Activated CD8-positive, alpha-beta memory T cell treated with anti-CD3 and anti-CD28 coated beads for 1 hour (primary cell): ENCODE measurements at regions not wholly inside any gene's neighbourhood (a gene's known extent, or its start where the extent isn't known, plus 50 kb on each side); places are given as distances from the start of the nearest gene placed in this dataset.

ENCODE experiments used
- DNase-seq, 2 donors: peaks; one replicate each; pipeline ENCODE4 v3.0.0-alpha.2; 2020; ENCODE audit warnings: low read depth in 1 of 2; ENCODE audit errors: extremely low read depth in 1 of 2

DNA sequence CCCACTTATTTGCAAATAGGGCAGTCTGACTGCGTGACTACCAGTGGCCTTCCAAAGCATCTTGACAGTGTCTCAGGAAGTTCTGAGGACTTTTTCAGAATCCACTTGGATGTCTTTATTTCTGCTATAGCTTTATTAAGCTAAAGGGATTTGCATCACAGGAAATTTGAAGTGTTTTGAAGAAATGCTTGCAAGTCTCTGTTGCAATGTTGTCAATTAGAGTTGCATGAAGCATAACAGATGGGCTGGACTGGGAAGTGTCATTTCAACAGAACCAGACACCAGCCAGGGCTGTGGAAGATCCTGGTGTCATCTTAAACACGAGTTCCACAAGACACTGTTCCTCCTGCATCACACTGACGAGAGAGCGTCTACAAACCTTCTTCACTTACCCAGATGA is 224.5 kb downstream of the EN1 start:
- no peak for DNase-seq

DNA sequence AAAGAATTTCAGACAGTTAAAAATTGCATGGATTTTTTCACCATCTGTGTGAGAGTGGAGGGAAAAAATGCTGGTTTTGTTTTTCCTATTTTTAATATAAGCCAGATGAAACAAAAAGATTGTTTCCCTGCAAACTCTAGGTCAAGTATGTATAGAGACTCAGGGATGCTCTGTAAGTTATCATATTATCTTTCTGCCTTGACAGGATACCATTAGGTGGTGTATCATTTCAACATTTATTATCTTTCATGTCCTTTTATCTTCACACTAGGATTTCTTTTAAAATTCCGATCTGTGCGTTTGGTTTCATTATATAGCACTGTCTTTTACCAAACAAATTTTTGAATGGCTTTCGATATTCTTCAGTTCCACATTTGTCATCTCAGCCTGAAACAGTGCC is 225.3 kb downstream of the EN1 start:
- DNase-seq, result no peak

DNA sequence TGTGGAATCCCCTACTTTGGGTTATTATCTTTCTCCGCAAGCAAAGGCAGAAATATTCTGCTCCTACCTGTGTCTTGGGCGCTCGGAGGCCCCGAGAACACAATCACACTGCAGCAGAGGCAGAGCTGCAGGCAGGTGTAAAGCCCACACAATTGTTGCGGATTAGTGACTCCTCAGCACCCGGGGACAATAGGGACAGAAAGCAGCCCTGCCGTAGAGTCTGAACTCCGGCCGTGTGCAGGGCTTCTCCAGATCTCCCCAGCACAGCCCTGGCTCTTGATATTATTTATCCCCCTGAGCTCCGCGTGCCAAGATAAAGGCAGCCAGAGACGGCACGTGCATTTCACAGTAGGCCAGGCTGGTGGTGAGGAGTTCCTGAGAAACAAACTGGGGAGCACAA is 229.2 kb downstream of the EN1 start:
- no peak for DNase-seq

DNA sequence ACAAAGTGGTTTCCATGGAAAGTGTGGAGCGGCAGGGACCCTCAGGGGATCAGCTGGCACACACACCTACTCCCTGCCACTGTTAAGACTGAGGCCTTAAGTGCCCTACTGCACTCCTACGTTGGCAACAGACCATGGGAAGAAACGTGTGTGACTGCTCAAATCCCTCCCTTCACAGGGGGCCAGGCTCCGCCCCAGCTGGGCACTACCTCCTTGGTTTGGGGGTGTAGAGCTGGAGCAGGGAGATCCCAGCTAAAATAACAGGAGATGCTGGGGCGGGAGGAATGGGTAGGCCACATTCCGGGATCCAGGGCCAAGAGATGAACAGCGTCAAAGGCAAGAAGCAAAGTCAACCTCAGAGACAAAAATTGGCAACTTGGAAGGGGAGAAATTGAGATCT is 231.0 kb downstream of the EN1 start:
- no peak for DNase-seq

DNA sequence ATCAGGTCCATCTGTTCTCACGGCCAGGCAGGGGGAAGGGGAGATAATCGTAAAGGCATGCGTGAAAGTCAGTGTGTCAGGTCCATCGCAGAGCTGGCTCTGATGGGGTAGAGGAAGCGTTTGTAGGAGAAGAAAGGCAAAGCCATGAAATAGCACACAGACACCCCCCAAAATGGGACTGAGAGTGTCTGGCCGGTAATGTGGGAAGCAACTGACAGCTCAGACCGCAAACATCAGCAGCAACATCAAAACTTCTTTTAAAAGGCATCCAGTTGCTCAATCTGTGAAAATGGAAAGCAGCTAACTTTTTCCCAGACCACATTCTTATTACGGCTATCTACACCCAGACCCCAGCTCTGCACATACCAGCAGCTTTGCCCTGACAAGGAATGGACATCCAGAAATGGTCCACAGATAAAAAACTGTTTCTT is 232.6 kb downstream of the EN1 start:
- DNase-seq, result no peak

DNA sequence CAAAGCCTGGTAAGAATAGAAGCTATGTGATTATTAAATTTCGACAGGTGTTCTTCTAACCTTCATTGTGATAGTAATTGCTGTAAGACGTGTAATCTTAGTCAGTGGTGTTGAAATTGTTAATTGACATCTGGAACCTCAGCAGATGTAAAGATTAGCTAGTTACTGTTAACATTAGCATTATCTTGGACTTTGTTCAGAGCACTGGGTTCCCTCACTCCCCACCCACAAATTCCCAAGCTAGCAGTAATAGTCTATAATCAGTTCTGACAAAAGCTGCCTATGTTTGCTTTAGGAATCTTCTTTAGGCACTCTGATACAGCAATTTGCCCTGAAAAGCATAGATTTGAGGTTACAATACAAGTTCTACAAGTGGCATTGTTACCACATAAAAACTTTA is 233.7 kb downstream of the EN1 start:
- DNase-seq, result no peak

DNA sequence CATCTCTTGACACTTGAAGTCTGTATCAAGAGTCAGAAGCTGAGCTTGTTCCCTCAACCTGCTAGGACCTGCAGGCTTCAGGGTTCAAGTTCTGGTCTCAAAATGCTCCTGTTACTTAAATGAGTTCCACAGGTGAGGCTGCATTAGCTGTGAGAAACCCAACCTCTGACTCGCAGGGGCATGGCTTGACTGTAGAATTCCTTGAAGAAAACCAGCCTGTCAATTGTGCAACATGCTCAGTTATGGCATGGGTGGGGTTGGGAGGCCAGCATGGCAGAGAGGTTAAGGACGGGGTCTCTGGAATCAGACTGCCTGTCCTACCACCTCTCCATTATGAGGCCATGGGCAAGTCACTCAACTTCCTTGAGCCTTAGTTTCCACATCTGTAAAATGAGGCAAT is 235.8 kb downstream of the EN1 start:
- DNase-seq, result no peak

DNA sequence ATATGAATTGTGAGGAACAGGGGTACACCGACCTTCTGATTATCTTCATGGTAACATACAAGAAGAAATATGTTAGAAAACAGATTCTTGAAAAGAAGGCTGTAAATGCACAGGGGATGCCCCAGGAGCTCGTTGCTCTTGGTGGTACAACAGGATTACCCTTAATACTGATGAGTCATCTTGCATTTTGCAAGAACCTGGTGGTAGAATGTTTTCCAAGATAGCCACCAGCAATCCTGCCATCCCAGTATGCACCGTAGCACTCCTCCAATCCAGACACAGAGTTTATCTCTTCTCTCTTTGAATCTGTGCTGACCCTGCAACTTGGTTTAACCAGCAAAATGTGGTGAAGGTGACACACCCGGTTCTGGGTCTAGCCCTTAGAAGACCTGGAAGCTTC is 238.3 kb downstream of the EN1 start:
- DNase-seq, result no peak

DNA sequence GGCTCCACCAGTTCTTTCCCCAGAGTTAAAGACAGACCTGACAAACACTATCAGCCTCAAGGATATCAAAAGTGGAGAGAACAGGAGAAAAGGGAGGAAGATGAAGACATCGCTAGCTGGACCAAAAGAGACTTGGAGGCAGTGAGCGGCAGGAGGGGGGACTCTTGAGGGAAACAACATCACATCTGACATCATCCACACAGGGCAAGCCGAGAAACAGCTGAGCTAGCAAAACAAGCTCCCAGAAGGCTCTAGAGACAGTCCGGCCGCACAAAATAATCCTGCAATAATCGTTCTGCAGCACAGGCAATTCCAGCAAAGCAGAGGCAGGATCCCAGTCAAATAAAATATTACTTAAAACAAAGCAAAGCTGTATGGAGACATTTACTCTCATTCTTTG is 239.8 kb downstream of the EN1 start:
- DNase-seq, result no peak

DNA sequence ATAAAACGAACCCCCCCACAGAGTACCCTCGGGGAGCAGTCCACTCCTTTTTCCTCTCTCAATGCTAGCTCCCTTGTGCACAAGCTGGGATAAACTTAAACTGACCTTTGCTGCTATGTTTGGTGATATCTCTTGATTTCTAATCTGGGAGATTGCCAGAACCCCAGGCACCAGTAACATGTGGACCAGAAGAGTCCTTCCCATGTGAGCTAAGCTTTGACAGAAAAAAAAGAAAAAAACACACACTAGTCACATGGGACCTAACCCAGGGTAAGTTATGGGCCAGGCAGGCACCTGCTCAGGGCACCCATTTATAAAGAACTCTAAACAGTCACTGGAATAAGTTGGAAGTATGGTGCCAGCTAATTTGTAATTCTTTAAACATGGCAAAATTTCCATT is 242.6 kb downstream of the EN1 start:
- DNase-seq, result no peak

DNA sequence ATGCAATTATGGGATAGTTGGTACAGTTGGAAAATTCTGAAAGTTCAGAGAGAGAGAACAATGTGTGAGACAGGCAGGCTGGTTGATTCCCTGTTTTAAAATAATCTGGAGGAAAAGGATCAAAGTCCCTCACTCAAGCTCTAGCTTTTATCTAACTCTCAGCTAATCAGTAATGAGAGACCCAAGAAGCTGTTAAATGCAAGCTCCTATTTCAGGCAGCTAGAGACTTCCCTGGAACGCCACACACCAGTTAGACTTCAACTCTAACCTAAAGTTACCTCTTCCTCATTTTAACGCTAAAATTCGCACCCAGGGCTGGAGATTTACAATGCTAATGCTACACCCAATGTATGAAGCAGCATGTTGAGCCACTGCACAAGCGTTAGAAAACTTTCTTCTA is 243.1 kb downstream of the EN1 start:
- DNase-seq, result no peak

DNA sequence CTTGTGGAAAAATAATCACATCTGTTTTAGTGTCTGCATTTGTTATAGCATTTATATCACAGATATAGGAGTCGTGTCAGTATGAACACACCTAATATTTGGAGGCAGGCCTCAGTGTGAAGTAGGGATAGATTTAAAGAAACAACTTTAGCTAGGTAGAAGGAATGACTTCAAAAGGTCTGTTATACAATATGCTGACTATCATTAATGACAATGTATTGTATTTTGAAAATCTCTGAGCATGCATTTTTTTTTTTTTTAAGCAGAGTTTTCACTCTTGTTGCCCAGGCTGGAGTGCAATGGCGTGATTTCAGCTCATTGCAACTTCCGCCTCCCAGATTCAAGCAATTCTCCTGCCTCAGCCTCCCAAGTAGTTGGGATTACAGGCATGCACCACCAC is 248.3 kb downstream of the EN1 start:
- no peak for DNase-seq

DNA sequence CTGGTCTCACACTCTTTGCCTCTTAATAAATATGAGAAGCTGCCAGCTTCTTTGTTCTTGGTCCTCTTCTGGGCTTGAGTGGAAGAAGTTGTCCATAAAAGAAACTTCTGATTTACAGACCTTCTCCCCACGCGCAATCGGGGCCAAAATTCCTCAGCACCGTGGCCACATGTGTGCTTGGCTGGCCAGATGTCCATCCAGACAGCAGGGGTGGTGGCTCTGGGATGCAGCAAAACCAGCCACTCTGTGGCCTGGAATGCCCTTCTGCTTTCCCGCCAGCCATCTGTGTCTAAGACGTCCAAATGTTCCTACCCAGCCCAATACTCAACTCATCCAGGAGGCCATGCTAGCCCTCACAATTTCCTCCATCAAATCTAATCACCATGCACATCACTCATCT is 250.8 kb downstream of the EN1 start:
- no peak for DNase-seq

DNA sequence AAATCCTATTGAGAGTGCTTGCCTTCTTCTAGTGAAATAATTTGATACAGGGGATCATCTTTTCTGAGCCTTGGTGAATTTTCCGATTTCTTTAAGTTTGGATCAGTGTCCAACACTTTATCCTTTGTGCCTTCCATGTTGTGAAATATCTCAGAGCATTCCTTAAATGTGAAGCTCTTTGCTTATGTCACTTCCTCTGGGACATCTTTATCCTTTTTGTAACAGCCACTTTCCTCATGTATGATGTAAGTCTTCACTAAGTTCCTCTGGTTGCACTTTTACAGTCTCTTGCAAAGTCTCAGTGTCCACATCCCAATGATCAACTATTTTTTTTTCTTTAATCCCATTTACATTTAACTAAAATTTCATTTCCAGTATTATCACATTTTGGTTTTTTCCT is 254.2 kb downstream of the EN1 start:
- DNase-seq, result no peak

DNA sequence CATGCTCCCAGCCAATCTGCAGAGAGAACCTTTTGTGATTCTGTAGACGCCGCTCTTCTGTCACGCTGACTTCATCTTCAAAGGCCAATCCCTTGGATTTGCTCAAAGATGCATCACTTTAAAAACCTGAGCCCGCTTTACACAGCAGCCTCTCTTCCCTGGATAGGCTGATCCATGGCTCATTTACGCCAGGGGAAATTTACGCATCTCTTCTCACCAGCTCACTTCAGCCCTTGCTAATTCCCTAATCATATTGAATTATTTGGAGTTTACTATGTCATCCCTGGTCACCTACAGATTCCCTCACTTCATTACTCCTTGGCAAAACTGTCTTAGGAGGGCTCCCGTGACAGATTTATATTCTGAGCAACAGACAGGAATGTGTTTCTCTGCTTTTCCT is 256.2 kb downstream of the EN1 start:
- no peak for DNase-seq

DNA sequence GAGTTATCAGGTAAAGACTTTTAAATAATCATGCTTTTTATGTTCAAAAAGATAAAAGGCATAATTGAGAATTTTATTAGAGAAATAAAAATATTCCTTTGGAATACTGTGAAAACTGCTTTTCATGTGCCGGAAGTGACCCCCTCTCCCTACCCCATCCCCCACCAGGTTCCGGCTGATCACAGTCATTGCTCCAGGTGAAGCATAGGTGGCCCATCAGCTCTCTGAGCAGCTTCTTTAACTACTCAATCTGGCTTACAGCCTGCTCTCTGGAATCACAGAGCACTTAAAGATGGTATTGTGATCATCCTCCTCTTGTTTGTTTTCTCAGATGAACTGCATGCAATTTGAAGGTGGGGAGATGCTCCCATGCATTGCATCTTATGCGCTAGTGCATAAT is 257.7 kb downstream of the EN1 start:
- DNase-seq, result no peak

DNA sequence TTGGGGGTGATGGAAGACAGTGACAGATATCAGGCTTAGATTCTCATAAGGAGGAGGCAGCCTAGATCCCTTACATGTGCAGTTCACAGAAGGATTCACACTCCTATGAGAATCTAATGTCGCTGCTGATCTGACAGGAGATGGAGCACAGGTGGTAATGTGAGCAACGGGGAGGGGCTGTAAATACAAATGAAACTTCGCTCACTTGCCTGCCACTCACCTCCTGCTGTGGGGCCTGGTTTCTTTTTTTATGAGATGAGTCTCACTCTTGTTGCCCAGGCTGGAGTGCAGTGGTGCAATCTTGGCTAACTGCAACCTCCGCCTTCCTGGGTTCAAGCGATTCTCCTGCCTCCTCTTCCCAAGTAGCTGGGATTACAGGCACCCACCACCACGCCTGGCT is 258.6 kb downstream of the EN1 start:
- DNase-seq, result no peak

DNA sequence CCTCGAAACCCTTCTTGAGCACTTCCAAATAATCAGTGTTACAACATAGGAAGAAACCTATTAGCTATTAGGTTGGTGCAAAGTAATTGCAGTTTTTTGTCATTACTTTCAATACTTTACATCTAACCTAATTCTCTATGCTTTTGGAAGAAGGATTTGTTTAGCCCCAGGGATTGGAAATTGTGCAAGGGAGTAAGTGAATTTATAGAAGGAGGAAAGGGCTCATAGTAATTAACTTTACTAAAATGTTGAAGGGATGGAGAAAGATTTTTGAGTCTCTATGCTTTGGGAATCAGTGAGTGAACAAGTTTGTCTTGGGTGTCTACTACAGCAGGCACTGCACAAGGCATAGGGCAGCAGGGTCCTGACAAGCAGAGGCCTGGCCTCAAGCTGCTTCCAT is 261.1 kb downstream of the EN1 start:
- no peak for DNase-seq

DNA sequence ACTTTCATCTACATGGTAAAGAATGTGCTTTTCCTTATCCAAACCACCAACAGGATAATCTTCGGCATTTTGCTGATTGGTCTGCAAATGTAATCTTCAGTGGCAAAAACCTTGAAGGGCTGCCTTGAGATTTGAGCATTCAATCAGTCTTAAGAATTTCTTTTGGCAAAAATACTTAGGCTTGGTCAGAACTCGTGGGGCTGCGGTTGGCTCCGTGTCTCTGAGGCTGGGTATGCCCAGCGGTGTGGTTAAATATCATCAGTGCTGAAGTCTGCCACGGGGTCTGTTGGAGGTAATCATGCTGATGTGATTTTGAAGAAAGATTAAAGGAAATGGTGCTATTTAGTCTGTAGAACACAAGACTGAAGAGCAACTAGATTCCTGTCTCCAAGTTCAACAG is 262.6 kb downstream of the EN1 start:
- no peak for DNase-seq

DNA sequence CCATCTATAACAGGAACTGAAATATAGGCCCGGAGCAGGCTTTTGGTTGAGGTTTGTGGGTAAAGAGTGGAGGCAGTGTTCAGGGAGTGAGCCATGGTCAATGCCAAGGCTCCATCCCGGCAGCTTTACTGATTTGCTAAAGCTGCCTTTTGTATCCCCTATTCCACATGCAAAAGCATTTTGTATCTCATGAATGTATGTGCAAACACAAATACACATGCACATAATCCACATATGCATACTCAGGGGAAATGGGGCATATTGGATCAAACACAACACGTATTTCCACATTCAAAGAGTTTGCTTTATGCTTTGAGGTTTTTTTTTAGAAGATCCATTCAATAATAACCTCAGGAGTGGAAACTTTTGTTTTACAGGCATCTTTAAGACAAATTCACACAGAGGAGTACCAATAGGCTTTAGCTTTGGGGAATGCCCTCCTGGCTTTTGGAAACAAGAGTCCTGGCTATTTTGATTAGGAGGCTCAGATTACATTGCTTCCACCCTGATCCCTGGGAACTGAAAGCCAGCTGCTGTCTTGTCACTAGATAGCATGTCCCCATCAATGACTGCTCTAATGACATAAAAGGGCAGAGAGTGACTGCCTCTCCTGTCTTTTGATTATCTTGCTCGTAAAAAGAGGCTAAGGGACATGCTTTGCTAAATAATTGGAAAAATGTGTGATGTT is 263.2 kb downstream of the EN1 start:
- DNase-seq, result no peak

DNA sequence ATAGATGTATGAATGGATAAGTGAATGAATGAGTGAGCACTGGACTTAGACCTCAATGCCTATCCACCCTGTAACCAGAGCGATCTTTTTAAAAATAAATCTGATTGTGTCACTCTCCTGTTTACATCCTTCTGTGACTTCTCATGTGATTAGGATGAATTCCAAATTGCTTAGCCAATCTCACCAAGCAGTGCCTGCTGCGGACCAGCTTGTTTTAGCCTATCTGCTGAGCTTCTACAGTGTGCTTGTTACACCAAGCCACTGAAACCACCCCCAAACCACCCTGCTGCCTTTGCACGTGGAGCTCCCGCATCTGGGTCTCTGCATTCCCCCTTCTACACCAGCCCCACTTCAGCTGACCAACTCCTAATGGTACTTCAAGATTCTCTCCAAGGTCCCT is 265.4 kb downstream of the EN1 start:
- no peak for DNase-seq

DNA sequence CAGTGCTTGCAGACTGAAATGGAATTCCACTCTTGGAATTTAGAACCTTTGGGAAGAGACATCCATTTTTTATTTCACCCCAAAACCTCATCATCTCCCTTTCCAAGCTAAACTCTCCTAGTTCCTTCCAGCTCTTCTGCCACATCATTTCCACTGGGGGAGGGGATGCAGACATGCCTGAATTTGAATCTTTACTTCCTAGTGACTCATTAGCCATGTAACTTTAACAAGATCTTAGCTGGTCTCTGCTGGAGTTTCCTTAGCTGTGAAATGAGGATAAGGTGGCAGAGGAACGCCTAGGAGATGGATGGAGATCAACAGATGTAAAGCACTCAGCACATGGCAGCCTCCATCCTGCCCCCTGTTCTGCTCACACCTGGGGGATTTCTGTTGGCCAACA is 266.8 kb downstream of the EN1 start:
- no peak for DNase-seq

DNA sequence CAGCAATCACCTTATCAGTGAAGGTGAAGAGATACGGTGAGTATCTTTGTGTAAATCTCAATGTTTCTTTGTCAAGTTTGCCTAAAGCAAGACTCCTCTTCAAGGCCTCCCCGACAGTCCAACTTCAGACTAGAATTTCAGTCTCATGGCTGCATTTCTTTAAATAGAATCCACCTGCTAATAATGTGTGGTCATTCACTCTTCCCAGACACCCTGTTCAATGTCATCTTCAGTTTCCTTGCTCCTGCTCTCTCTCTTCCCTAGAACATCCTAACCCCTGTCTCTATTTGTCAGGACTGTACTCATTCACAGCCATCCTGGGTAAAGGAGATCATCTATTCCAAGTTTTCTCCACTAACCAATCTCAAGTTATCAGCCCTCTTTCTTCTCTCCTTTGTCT is 267.3 kb downstream of the EN1 start:
- DNase-seq, result no peak

DNA sequence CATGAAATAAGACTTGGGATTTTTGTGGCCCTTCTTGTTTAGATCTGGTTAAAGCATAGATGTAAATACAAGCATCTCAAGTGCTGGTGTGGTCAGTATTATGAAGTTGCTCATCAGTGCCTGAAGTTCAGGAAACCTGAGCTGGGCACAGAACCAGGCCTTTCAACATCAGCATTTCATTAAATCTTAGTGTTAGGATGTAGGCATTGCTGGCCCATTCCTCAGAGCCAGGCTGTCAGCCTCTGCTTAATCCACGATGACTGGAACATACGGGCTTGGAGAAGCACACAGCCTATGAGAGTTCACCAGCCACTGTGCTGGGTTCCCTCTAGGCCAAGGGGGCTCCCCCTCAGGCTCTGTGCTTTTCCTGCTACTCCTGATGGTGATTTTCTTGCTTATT is 270.2 kb downstream of the EN1 start:
- DNase-seq, result no peak
